ENCODE measurements at regions not wholly inside any gene's neighbourhood (a gene's known extent, or its start where the extent isn't known, plus 50 kb on each side); places are given as distances from the start of the nearest gene placed in this dataset.

GRCh38 chr7:94173436-94173835 is 169.3 kb upstream of the BET1 start:
- Histone ChIP-seq H3K4me3 (ENCODE audit: insufficient read depth, low read depth, low read length) (no peak overlapping the region), H2BK5ac (ENCODE audit: low read depth, low read length, poor library complexity, severe bottlenecking) (no peak overlapping the region), H4K20me1 (ENCODE audit: insufficient read depth, low read length) (no peaks in the 10 kb centered on the region), H3K18ac (ENCODE audit: low read depth, low read length) (no peak overlapping the region), H3K9me1 (ENCODE audit: insufficient read depth, low read length) (no peaks in the 10 kb centered on the region), H3K79me1 (ENCODE audit: low read depth in 1 of 2, low read length in 2 of 2) (no peaks in the 10 kb centered on the region), H2AFZ (replicated peaks; ENCODE audit: low read length, poor library complexity) (no peak overlapping the region), H3K27ac (ENCODE audit: insufficient read depth, low read length) (no peak overlapping the region), H3K4ac (ENCODE audit: low read depth, low read length) (no peak overlapping the region), H2BK120ac (ENCODE audit: low read depth, low read length) (no peak overlapping the region), H2BK15ac (ENCODE audit: low read depth, low read length) (peak overlapping the region; percentile 64; the same call in 2 of the 3 replicates), H3K27me3 (ENCODE audit: control insufficient read depth, insufficient read depth, low read length) (no peaks in the 10 kb centered on the region), H3K4me1 (ENCODE audit: control insufficient read depth, insufficient read depth, low read length) (no peaks in the 10 kb centered on the region; the same call in 1 of the 2 replicates), H4K91ac (ENCODE audit: insufficient read depth, low read depth, low read length) (no peak overlapping the region), H3K36me3 (ENCODE audit: control insufficient read depth, insufficient read depth, low read length) (no peaks in the 10 kb centered on the region), H4K8ac (ENCODE audit: low read depth in 2 of 2, low read length in 2 of 2) (no peak overlapping the region), H2AK5ac (ENCODE audit: low read depth, low read length) (no peak overlapping the region), H2BK20ac (ENCODE audit: low read depth, low read length) (no peak overlapping the region; the same call in 1 of the 2 replicates), H3K9me3 (ENCODE audit: control insufficient read depth, insufficient read depth, low read length) (no peaks in the 10 kb centered on the region), H3K14ac (replicated peaks; ENCODE audit: low read depth, low read length) (no peak overlapping the region), H3K23ac (ENCODE audit: low read depth, low read length) (no peak overlapping the region), H3K4me2 (ENCODE audit: low read depth, low read length) (no peak overlapping the region), H4K5ac (ENCODE audit: low read depth, low read length) (no peak overlapping the region), H2AK9ac (replicated peaks; ENCODE audit: low read depth, low read length, poor library complexity) (no peak overlapping the region), H3K9ac (ENCODE audit: low read depth, low read length) (no peak overlapping the region), H3K56ac (ENCODE audit: extremely low read depth, insufficient read depth, low read length) (no peak overlapping the region)
- intact Hi-C loops (cut with micrococcal nuclease) (loop anchor here (2.0 kb wide), 1 partner anchor 21 kb away; no protein-coding TSS in a partner anchor), in situ Hi-C loops (cut with MboI; ENCODE audit: low sequenced_read_pairs) (no loop called here), dilution Hi-C loops (cut with HindIII; ENCODE audit: low sequenced_read_pairs, unreplicated experiment) (no loop called here)
- no TSS peak for BruUV-seq (replicated peaks)
- no peak for DNase-seq
- CTCF ChIA-PET, result no interaction called here
- POLR2A ChIA-PET (ENCODE audit: unreplicated experiment), result no interaction called here
- no peak for TF ChIP-seq NFE2L2 (IDR thresholded peaks at IDR 0.05; ENCODE audit: low read depth, low read length)
- no peak for TF ChIP-seq CEBPB (IDR thresholded peaks at IDR 0.05; ENCODE audit: low read depth, low read length)
- TF ChIP-seq CHD1 (IDR thresholded peaks at IDR 0.05; ENCODE audit: low read depth, low read length), result no peak
- TF ChIP-seq RAD21 (IDR thresholded peaks at IDR 0.05; ENCODE audit: low read length), result no peak
- TF ChIP-seq RFX5 (IDR thresholded peaks at IDR 0.05; ENCODE audit: low read depth, low read length), result no peak
- no peak for TF ChIP-seq MXI1 (IDR thresholded peaks at IDR 0.05; ENCODE audit: borderline replicate concordance, low read depth, low read length)
- no peak for TF ChIP-seq MAFK (IDR thresholded peaks at IDR 0.05; ENCODE audit: low read depth, low read length)
- TF ChIP-seq SMC3 (IDR thresholded peaks at IDR 0.05; ENCODE audit: low read depth, low read length), result no peak
- no peak for TF ChIP-seq ELK1 (IDR thresholded peaks at IDR 0.05; ENCODE audit: borderline replicate concordance, low read depth, low read length)
- no peak for TF ChIP-seq MAZ (IDR thresholded peaks at IDR 0.05; ENCODE audit: borderline replicate concordance, low read depth, low read length)
- TF ChIP-seq CTCF (conservative IDR thresholded peaks at IDR 0.05; ENCODE audit: low read depth, low read length), result no peak
- TF ChIP-seq BHLHE40 (IDR thresholded peaks at IDR 0.05; ENCODE audit: low read depth, low read length), result no peak
- TF ChIP-seq RCOR1 (IDR thresholded peaks at IDR 0.05; ENCODE audit: insufficient replicate concordance, low read length), result no peak
- TF ChIP-seq USF2 (IDR thresholded peaks at IDR 0.05; ENCODE audit: low read depth, low read length), result no peak
- TF ChIP-seq FOS (IDR thresholded peaks at IDR 0.05; ENCODE audit: low read depth, low read length), result no peak
- TF ChIP-seq POLR2A (IDR thresholded peaks at IDR 0.05; ENCODE audit: low read depth, low read length), result no peak
- no CpG with 5 or more reads among the region's 2 CpGs for WGBS, 2 experiments (ENCODE audit: extremely low coverage in 2 of 2, insufficient read length in 1 of 2)
- no peak for ATAC-seq (ENCODE audit: low read depth)

All from IMR-90 (cell line).